IMR-90 (cell line): ENCODE measurements at regions not wholly inside any gene's neighbourhood (a gene's known extent, or its start where the extent isn't known, plus 50 kb on each side); places are given as distances from the start of the nearest gene placed in this dataset.

Experiments
- ATAC-seq: fragments of 200-7000 bp; cut with Tn5 transposase; 2 replicates; pipeline ENCODE4 v1.9.1; 2020; ENCODE audit warnings: low read depth, mild to moderate bottlenecking, moderate library complexity
- BruUV-seq: library from RNA; stranded (reverse); fragments of 400-500 nt; replicated peaks from 2 replicates; lab custom pipeline; 2021; lab: Mats Ljungman, UMichigan
- CTCF ChIA-PET: fragments of 300-600 bp; formaldehyde crosslinking; extraction: SDS; loops from one replicate; lab custom pipeline; 2021; ENCODE audit warnings: antibody characterized with exemption; lab: Yijun Ruan, JAX
- POLR2A ChIA-PET: fragments of 300-600 bp; sonication (Branson Sonifier 250); formaldehyde crosslinking; loops from one replicate; lab custom pipeline; 2022; ENCODE audit warnings: antibody characterized with exemption; ENCODE audit not compliant: unreplicated experiment; lab: Charles Lee
- DNase-seq: peaks from one replicate; pipeline ENCODE4 v3.0.0; 2013
- H2AFZ ChIP-seq: replicated peaks from 2 replicates; pipeline ENCODE3; 2013; ENCODE audit warnings: low read length, mild to moderate bottlenecking; ENCODE audit not compliant: poor library complexity
- H2AK5ac ChIP-seq: 2 replicates; pipeline ENCODE4 v1.6.1; 2013; ENCODE audit warnings: low read depth, low read length, inconsistent platforms
- H2AK9ac ChIP-seq: replicated peaks from 2 replicates; pipeline ENCODE3; 2013; ENCODE audit warnings: mild to moderate bottlenecking, low read depth, low read length, moderate library complexity; ENCODE audit not compliant: poor library complexity
- H2BK120ac ChIP-seq: 2 replicates; pipeline ENCODE4 v1.6.1; 2013; ENCODE audit warnings: low read depth, low read length, inconsistent platforms
- H2BK15ac ChIP-seq: 3 replicates; pipeline ENCODE4 v1.6.1; 2013; ENCODE audit warnings: low read depth, low read length, inconsistent platforms
- H2BK20ac ChIP-seq: 2 replicates; pipeline ENCODE4 v1.6.1; 2013; ENCODE audit warnings: low read depth, mild to moderate bottlenecking, inconsistent platforms, low read length, moderate library complexity
- H2BK5ac ChIP-seq: 2 replicates; pipeline ENCODE4 v1.6.1; 2013; ENCODE audit warnings: mild to moderate bottlenecking, low read depth, low read length, inconsistent platforms; ENCODE audit not compliant: poor library complexity, severe bottlenecking
- H3K14ac ChIP-seq: replicated peaks from 2 replicates; pipeline ENCODE4 v1.6.1; 2013; ENCODE audit warnings: low read depth, low read length, inconsistent platforms
- H3K18ac ChIP-seq: 2 replicates; pipeline ENCODE4 v1.6.1; 2013; ENCODE audit warnings: low read depth, low read length, control low read depth
- H3K23ac ChIP-seq: 2 replicates; pipeline ENCODE4 v1.6.1; 2013; ENCODE audit warnings: low read depth, low read length, inconsistent platforms
- H3K27ac ChIP-seq: 2 replicates; pipeline ENCODE4 v1.5.1; 2013; ENCODE audit warnings: mild to moderate bottlenecking, control low read depth, low read length; ENCODE audit not compliant: insufficient read depth
- H3K27me3 ChIP-seq: 2 replicates; pipeline ENCODE4 v1.6.1; 2013; ENCODE audit warnings: low read length; ENCODE audit not compliant: control insufficient read depth, insufficient read depth
- H3K36me3 ChIP-seq: 2 replicates; pipeline ENCODE4 v1.6.1; 2013; ENCODE audit warnings: low read length, mixed read lengths; ENCODE audit not compliant: control insufficient read depth, insufficient read depth
- H3K4ac ChIP-seq: 2 replicates; pipeline ENCODE4 v1.6.1; 2013; ENCODE audit warnings: low read depth, low read length, inconsistent platforms
- H3K4me1 ChIP-seq: 2 replicates; pipeline ENCODE4 v1.6.1; 2013; ENCODE audit warnings: low read length, mixed read lengths; ENCODE audit not compliant: control insufficient read depth, insufficient read depth
- H3K4me2 ChIP-seq: 2 replicates; pipeline ENCODE4 v1.6.1; 2013; ENCODE audit warnings: low read depth, mild to moderate bottlenecking, control low read depth, low read length, moderate library complexity
- H3K4me3 ChIP-seq: 2 replicates; pipeline ENCODE4 v1.5.1; 2013; ENCODE audit warnings: low read depth, mild to moderate bottlenecking, control low read depth, low read length, moderate library complexity; ENCODE audit not compliant: insufficient read depth
- H3K56ac ChIP-seq: 2 replicates; pipeline ENCODE4 v1.6.1; 2013; ENCODE audit warnings: low read length, inconsistent platforms; ENCODE audit not compliant: insufficient read depth; ENCODE audit errors: extremely low read depth
- H3K79me1 ChIP-seq, 2 experiments: 2 replicates each; pipeline ENCODE4 v1.6.1; 2013; ENCODE audit warnings: low read length in 2 of 2, inconsistent platforms in 1 of 2, low read depth in 1 of 2
- H3K9ac ChIP-seq: 2 replicates; pipeline ENCODE4 v1.6.1; 2013; ENCODE audit warnings: low read depth, low read length, control low read depth
- H3K9me1 ChIP-seq: 2 replicates; pipeline ENCODE4 v1.6.1; 2013; ENCODE audit warnings: low read length, inconsistent platforms; ENCODE audit not compliant: insufficient read depth
- H3K9me3 ChIP-seq: 2 replicates; pipeline ENCODE4 v1.6.1; 2013; ENCODE audit warnings: low read length; ENCODE audit not compliant: control insufficient read depth, insufficient read depth
- H4K20me1 ChIP-seq: 2 replicates; pipeline ENCODE4 v1.6.1; 2013; ENCODE audit warnings: low read length, inconsistent platforms; ENCODE audit not compliant: insufficient read depth
- H4K5ac ChIP-seq: 2 replicates; pipeline ENCODE4 v1.6.1; 2013; ENCODE audit warnings: mild to moderate bottlenecking, low read depth, low read length, control low read depth
- H4K8ac ChIP-seq, 2 experiments: 2 replicates each; pipeline ENCODE4 v1.6.1; 2013; ENCODE audit warnings: low read depth in 2 of 2, low read length in 2 of 2, control low read depth in 1 of 2, inconsistent platforms in 1 of 2
- H4K91ac ChIP-seq: 2 replicates; pipeline ENCODE4 v1.6.1; 2013; ENCODE audit warnings: low read depth, low read length, inconsistent platforms; ENCODE audit not compliant: insufficient read depth
- BHLHE40 ChIP-seq: fragments of 150-350 bp; IDR thresholded peaks from 2 replicates; pipeline ENCODE4 v1.6.1; 2016; ENCODE audit warnings: mild to moderate bottlenecking, low read depth, low read length
- CHD1 ChIP-seq: IDR thresholded peaks from 2 replicates; pipeline ENCODE4 v1.6.1; 2012; ENCODE audit warnings: low read depth, low read length, improper control_type of control experiment
- CTCF ChIP-seq: conservative IDR thresholded peaks from 2 replicates; pipeline ENCODE4 v1.5.1; 2012; ENCODE audit warnings: mild to moderate bottlenecking, low read depth, low read length, improper control_type of control experiment
- NFE2L2 ChIP-seq: fragments of 150-350 bp; IDR thresholded peaks from 2 replicates; pipeline ENCODE4 v1.6.1; 2016; ENCODE audit warnings: low read depth, mild to moderate bottlenecking, low read length
- SMC3 ChIP-seq: fragments of 150-350 bp; IDR thresholded peaks from 2 replicates; pipeline ENCODE4 v1.6.1; 2016; ENCODE audit warnings: low read depth, mild to moderate bottlenecking, antibody characterized with exemption, low read length, moderate library complexity
- WGBS, 2 experiments: methylation state at CpG; one replicate each; pipeline versions ENCODE4 v1.1.5 to v1.1.7; 2013; ENCODE audit warnings: missing lambda C conversion rate in 2 of 2; ENCODE audit not compliant: insufficient read length in 1 of 2; ENCODE audit errors: extremely low coverage in 2 of 2; 5-methylcytosine and 5-hydroxymethylcytosine counted together
- dilution Hi-C: fragments of 300-500 bp; cut with HindIII; formaldehyde crosslinking; loops from one replicate; pipeline ENCODE4 v1.14.3; 2018; ENCODE audit warnings: low sequenced_read_pairs; ENCODE audit not compliant: unreplicated experiment
- in situ Hi-C: fragments of 300-500 bp; cut with MboI; formaldehyde crosslinking; loops from 3 replicates; pipeline ENCODE4 v1.14.3; 2019; ENCODE audit warnings: low sequenced_read_pairs, inconsistent platforms, mixed read lengths
- intact Hi-C: fragments of 100-400 bp; cut with micrococcal nuclease; formaldehyde crosslinking; loops from 2 replicates; pipeline ENCODE4 v1.10.0; 2022

GRCh38 chr12:25417071-25417470, 136.0 kb downstream of the LMNTD1 start:
- H3K4me2 ChIP-seq: no peak overlapping the region
- ATAC-seq: no peak

More at GRCh38 chr12:25417071-25417470, 136.0 kb downstream of the LMNTD1 start:
- ChIA-PET POLR2A (no interaction called here), CTCF (interaction anchor here (1.0 kb wide), 1 partner anchor 19 kb away, joined by 3 read pairs; no protein-coding TSS in a partner anchor)
- Histone ChIP-seq H3K14ac (no peak overlapping the region), H2AK9ac (no peak overlapping the region), H3K23ac (no peak overlapping the region), H2BK15ac (no peak overlapping the region), H4K8ac (no peak overlapping the region), H3K9me3 (no peaks in the 10 kb centered on the region), H4K5ac (no peak overlapping the region), H2BK5ac (no peak overlapping the region), H2AK5ac (no peak overlapping the region), H3K36me3 (no peaks in the 10 kb centered on the region), H3K27ac (no peak overlapping the region), H2AFZ (no peak overlapping the region), H4K20me1 (no peaks in the 10 kb centered on the region), H3K4me3 (no peak overlapping the region), H3K56ac (no peak overlapping the region), H2BK20ac (no peak overlapping the region), H4K91ac (no peak overlapping the region), H3K27me3 (no peaks in the 10 kb centered on the region), H3K18ac (no peak overlapping the region), H3K4ac (no peak overlapping the region), H3K9ac (no peak overlapping the region), H3K9me1 (no peaks in the 10 kb centered on the region; the same call in 1 of the 2 replicates), H3K4me1 (no peaks in the 10 kb centered on the region), H2BK120ac (no peak overlapping the region), H3K79me1 (no peaks in the 10 kb centered on the region)
- in situ Hi-C loops: no loop called here
- BruUV-seq: no TSS peak
- WGBS, 2 experiments: no CpG with 5 or more reads among the region's 3 CpGs
- intact Hi-C loops: no loop called here
- peak; percentile 15 for DNase-seq
- no peak for TF ChIP-seq CHD1
- no peak for TF ChIP-seq CTCF
- TF ChIP-seq SMC3: no peak
- TF ChIP-seq BHLHE40: no peak
- no peak for TF ChIP-seq NFE2L2
- dilution Hi-C loops: no loop called here
